K562 (cell line): ENCODE measurements at regions not wholly inside any gene's neighbourhood (a gene's known extent, or its start where the extent isn't known, plus 50 kb on each side); places are given as distances from the start of the nearest gene placed in this dataset.
"Not testable (repeated sequence)": the region's sequence is repeated elsewhere in the genome, so short reads cannot be mapped to it uniquely, and the experiment has no call there.

Source experiments
- ATAC-seq: fragments of 200-7000 bp; cut with Tn5 transposase; 3 replicates; pipeline ENCODE4 v1.9.1; 2020; ENCODE audit warnings: moderate library complexity
- BruUV-seq: library from RNA; stranded (reverse); fragments of 400-500 nt; replicated peaks from 2 replicates; lab custom pipeline; 2021; lab: Mats Ljungman, UMichigan
- CTCF ChIA-PET: fragments of 300-600 bp; formaldehyde crosslinking; extraction: SDS; loops from one replicate; lab custom pipeline; 2021; ENCODE audit warnings: low intra/inter-chr PET ratio; lab: Yijun Ruan, JAX
- POLR2A ChIA-PET: fragments of 300-600, 350-650 bp; sonication (Branson Sonifier 250); formaldehyde crosslinking; extraction: SDS; loops from one replicate; lab custom pipeline; 2021; ENCODE audit warnings: antibody characterized with exemption, inconsistent platforms; lab: Yijun Ruan, JAX
- DNase-seq, 4 experiments: peaks; one replicate each; pipeline versions ENCODE4 v3.0.0 to v3.0.0-alpha.2; 2011 to 2018; ENCODE audit warnings: low spot score in 3 of 4, mixed read lengths in 3 of 4; ENCODE audit errors: extremely low read depth in 1 of 4
- FAIRE-seq: peaks from 2 replicates; lab custom pipeline; 2011; peaks lifted over from hg19 to GRCh38; lab: Jason Lieb, UNC
- H2AFZ ChIP-seq: 2 replicates; pipeline ENCODE4 v1.6.0; 2011; ENCODE audit warnings: low read depth, low read length, control low read depth, inconsistent platforms
- H3K27ac ChIP-seq: fragments of 200-600 bp; 3 replicates; pipeline ENCODE4 v1.8.0; 2011; ENCODE audit warnings: low read depth, mild to moderate bottlenecking, control low read depth, inconsistent platforms, low read length, moderate library complexity, mixed read lengths; ENCODE audit errors: extremely low read depth
- H3K27me3 ChIP-seq, 2 experiments: fragments of 300-600 bp in 1 of 2; 2 replicates in 1 of 2; 3 replicates in 1 of 2; pipeline versions ENCODE4 v1.6.0 to v1.8.0; 2011; ENCODE audit warnings: inconsistent platforms in 2 of 2, low read length in 2 of 2, mild to moderate bottlenecking in 1 of 2, mixed read lengths in 1 of 2, moderate library complexity in 1 of 2; ENCODE audit not compliant: control insufficient read depth in 2 of 2, insufficient read depth in 2 of 2
- H3K36me3 ChIP-seq: fragments of 300-600 bp; 3 replicates; pipeline ENCODE4 v1.8.0; 2011; ENCODE audit warnings: mild to moderate bottlenecking, low read length, inconsistent platforms; ENCODE audit not compliant: control insufficient read depth, insufficient read depth
- H3K4me1 ChIP-seq, 2 experiments: fragments of 200-600 bp in 1 of 2; replicated peaks in 1 of 2; 2 replicates in 1 of 2; 3 replicates in 1 of 2; pipeline versions ENCODE4 v1.5.1 to v1.8.0; 2011; ENCODE audit warnings: inconsistent platforms in 2 of 2, low read length in 2 of 2, mild to moderate bottlenecking in 1 of 2, mixed read lengths in 1 of 2, moderate library complexity in 1 of 2; ENCODE audit not compliant: control insufficient read depth in 2 of 2, insufficient read depth in 2 of 2
- H3K4me2 ChIP-seq: 2 replicates; pipeline ENCODE4 v1.6.1; 2011; ENCODE audit warnings: low read length, control low read depth, inconsistent platforms, mixed read lengths; ENCODE audit not compliant: insufficient read depth
- H3K4me3 ChIP-seq: fragments of 200-600 bp; sonication (generic), shearing (Covaris generic); 2 replicates; pipeline ENCODE4 v1.5.1; 2016; ENCODE audit warnings: control low read depth, inconsistent platforms
- H3K79me2 ChIP-seq: fragments of 200-600 bp; 3 replicates; pipeline ENCODE4 v1.8.0; 2011; ENCODE audit warnings: low read length, inconsistent platforms; ENCODE audit not compliant: control insufficient read depth, insufficient read depth
- H3K9ac ChIP-seq, 2 experiments: 2 replicates each; pipeline versions ENCODE4 v1.6.0 to v1.6.1; 2011; ENCODE audit warnings: low read depth in 2 of 2, low read length in 2 of 2, control low read depth in 1 of 2, inconsistent platforms in 1 of 2, mild to moderate bottlenecking in 1 of 2, mixed read lengths in 1 of 2; ENCODE audit not compliant: insufficient read depth in 1 of 2
- H3K9me1 ChIP-seq: one replicate; pipeline ENCODE4 v1.6.0; 2011; ENCODE audit warnings: inconsistent platforms, mild to moderate bottlenecking, low read length, moderate library complexity; ENCODE audit not compliant: control insufficient read depth, insufficient read depth
- H3K9me3 ChIP-seq: replicated peaks from 2 replicates; pipeline ENCODE4 v1.5.1; 2011; ENCODE audit warnings: low read depth, low read length, inconsistent platforms; ENCODE audit not compliant: control insufficient read depth, insufficient read depth
- H4K20me1 ChIP-seq: replicated peaks from 2 replicates; pipeline ENCODE4 v1.6.1; 2011; ENCODE audit warnings: low read length, inconsistent platforms, mixed read lengths; ENCODE audit not compliant: control insufficient read depth, insufficient read depth
- ILF3 ChIP-seq: fragments of 450-650 bp; IDR thresholded peaks from 2 replicates; pipeline ENCODE4 v1.6.1; 2018; ENCODE audit warnings: antibody characterized with exemption, mild to moderate bottlenecking, moderate library complexity, borderline replicate concordance
- JUN ChIP-seq, 2 experiments: sonication (generic) in 1 of 2; formaldehyde crosslinking in 1 of 2; IDR thresholded peaks; 2 replicates each; pipeline versions ENCODE4 v1.6.1 to v1.8.0; 2012 to 2022; ENCODE audit warnings: borderline replicate concordance in 2 of 2, mild to moderate bottlenecking in 2 of 2, improper control_type of control experiment in 1 of 2, low read depth in 1 of 2, low read length in 1 of 2, missing genetic modification reagents in 1 of 2
- NEUROD1 ChIP-seq: fragments of 150-350 bp; IDR thresholded peaks from 2 replicates; pipeline ENCODE4 v1.6.1; 2014; ENCODE audit warnings: borderline replicate concordance, low read length, low read depth; ENCODE audit not compliant: partially characterized antibody
- ZNF583 ChIP-seq: fragments of 250-450 bp; sonication (Bioruptor Pico); IDR thresholded peaks from 2 replicates; pipeline ENCODE4 v1.4.0; 2020
- WGBS: fragments of 100-300 bp; shearing (Covaris generic); methylation state at CpG from one replicate; pipeline ENCODE4 v1.1.6; 2016; ENCODE audit warnings: low coverage, mixed read lengths; ENCODE audit not compliant: insufficient coverage; ENCODE audit errors: missing lambda C conversion rate; 5-methylcytosine and 5-hydroxymethylcytosine counted together
- in situ Hi-C: fragments of 300-500 bp; cut with MboI; formaldehyde crosslinking; loops from 4 replicates; pipeline ENCODE4 v1.15.0; 2018; ENCODE audit warnings: inconsistent platforms, mixed read lengths
- intact Hi-C: fragments of 100-400 bp; cut with micrococcal nuclease; formaldehyde crosslinking; loops from 2 replicates; pipeline ENCODE4 v1.14.2; 2022
- TF ChIP-seq, protein P1 (sequence below): fragments of 450-650 bp; formaldehyde crosslinking; IDR thresholded peaks from 2 replicates; pipeline ENCODE4 v1.4.0; 2022; ENCODE audit warnings: mild to moderate bottlenecking, moderate library complexity
- TF ChIP-seq, protein P2 (sequence below): sonication (generic); formaldehyde crosslinking; IDR thresholded peaks from 2 replicates; pipeline ENCODE4 v1.9.0; 2022; ENCODE audit warnings: mild to moderate bottlenecking, missing genetic modification reagents
- TF ChIP-seq, protein P3 (sequence below): fragments of 250-450 bp; sonication (Bioruptor Pico); IDR thresholded peaks from 2 replicates; pipeline ENCODE4 v1.4.0; 2020; ENCODE audit warnings: mild to moderate bottlenecking

DNA sequence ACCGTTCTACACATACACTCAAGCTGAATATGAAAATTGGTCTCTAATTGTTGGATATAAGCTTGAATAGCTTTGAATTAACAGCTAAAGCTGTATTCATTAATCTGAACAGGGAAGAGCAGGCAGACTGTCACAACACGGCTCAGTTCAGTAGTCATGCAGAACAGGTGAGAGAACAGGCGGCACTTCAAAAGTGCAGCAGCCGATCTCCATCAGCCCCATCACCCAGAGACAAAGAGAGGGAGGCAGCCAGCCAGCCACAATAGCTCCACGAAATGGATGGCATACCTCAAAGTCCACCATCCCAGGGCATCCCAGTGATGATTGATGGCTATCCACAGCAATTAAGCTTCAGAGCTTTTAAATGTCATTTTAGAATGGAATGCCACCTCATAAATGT is 419.2 kb downstream of the OLFM4 start:
- TF ChIP-seq, protein P1, sequence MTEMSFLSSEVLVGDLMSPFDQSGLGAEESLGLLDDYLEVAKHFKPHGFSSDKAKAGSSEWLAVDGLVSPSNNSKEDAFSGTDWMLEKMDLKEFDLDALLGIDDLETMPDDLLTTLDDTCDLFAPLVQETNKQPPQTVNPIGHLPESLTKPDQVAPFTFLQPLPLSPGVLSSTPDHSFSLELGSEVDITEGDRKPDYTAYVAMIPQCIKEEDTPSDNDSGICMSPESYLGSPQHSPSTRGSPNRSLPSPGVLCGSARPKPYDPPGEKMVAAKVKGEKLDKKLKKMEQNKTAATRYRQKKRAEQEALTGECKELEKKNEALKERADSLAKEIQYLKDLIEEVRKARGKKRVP (CRISPR knock-in tag) = no peak
- no peak for TF ChIP-seq JUN (IDR thresholded peaks at IDR 0.05; ENCODE audit: borderline replicate concordance, low read depth, low read length)
- TF ChIP-seq JUN (CRISPR knock-in tag; IDR thresholded peaks at IDR 0.05; ENCODE audit: borderline replicate concordance) = no peak
- TF ChIP-seq, protein P2, sequence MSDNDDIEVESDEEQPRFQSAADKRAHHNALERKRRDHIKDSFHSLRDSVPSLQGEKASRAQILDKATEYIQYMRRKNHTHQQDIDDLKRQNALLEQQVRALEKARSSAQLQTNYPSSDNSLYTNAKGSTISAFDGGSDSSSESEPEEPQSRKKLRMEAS (CRISPR knock-in tag) = no peak
- TF ChIP-seq, protein P3, sequence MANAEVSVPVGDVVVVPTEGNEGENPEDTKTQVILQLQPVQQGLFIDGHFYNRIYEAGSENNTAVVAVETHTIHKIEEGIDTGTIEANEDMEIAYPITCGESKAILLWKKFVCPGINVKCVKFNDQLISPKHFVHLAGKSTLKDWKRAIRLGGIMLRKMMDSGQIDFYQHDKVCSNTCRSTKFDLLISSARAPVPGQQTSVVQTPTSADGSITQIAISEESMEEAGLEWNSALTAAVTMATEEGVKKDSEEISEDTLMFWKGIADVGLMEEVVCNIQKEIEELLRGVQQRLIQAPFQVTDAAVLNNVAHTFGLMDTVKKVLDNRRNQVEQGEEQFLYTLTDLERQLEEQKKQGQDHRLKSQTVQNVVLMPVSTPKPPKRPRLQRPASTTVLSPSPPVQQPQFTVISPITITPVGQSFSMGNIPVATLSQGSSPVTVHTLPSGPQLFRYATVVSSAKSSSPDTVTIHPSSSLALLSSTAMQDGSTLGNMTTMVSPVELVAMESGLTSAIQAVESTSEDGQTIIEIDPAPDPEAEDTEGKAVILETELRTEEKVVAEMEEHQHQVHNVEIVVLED (CRISPR knock-in tag) = no peak
- TF ChIP-seq NEUROD1 = no peak
- TF ChIP-seq ZNF583 (CRISPR knock-in tag) = no peak
- no peak for TF ChIP-seq ILF3
- Histone ChIP-seq H3K27ac (no peak overlapping the region), H3K9me3 (no peaks in the 10 kb centered on the region), H2AFZ (no peak overlapping the region), H3K4me3 (no peak overlapping the region), H3K9ac (no peak overlapping the region), H3K79me2 (no peaks in the 10 kb centered on the region), H3K4me2 (no peak overlapping the region), H3K9me1 (no peaks in the 10 kb centered on the region), H3K4me1 (no peaks in the 10 kb centered on the region), H3K36me3 (no peaks in the 10 kb centered on the region), H3K27me3 (no peaks in the 10 kb centered on the region), H4K20me1 (no peaks in the 10 kb centered on the region)
- WGBS = 0% methylated on average over 5 of the region's 5 CpGs
- POLR2A ChIA-PET = no interaction called here
- CTCF ChIA-PET = no interaction called here
- FAIRE-seq = no peak
- in situ Hi-C loops (no loop called here), intact Hi-C loops (no loop called here)
- BruUV-seq = no TSS peak
- ATAC-seq = no peak
- DNase-seq = no peak

- H3K9me1 ChIP-seq, FAIRE-seq, H3K9me3 ChIP-seq, H3K79me2 ChIP-seq, H4K20me1 ChIP-seq, POLR2A ChIA-PET, H3K4me3 ChIP-seq, H3K4me2 ChIP-seq, CTCF ChIA-PET, intact Hi-C loops, H3K36me3 ChIP-seq, H2AFZ ChIP-seq, ATAC-seq, DNase-seq, H3K4me1 ChIP-seq, BruUV-seq, in situ Hi-C loops, H3K9ac ChIP-seq, H3K27me3 ChIP-seq, H3K27ac ChIP-seq: not testable (repeated sequence)
- WGBS = 4% methylated on average over 7 of the region's 29 CpGs
Measured at GRCh38 chr13:53452263-53452808, 423.7 kb downstream of the OLFM4 start.
